ENCODE measurements at regions not wholly inside any gene's neighbourhood (a gene's known extent, or its start where the extent isn't known, plus 50 kb on each side); places are given as distances from the start of the nearest gene placed in this dataset.

- Histone ChIP-seq H3K36me3 (no peaks in the 10 kb centered on the region), H3K27me3 (ENCODE audit: low read depth) (no peaks in the 10 kb centered on the region), H3K9me3 (no peaks in the 10 kb centered on the region), H3K27ac (no peak overlapping the region), H3K4me3 (no peak overlapping the region), H3K4me1 (peaks cover 8% of the 10 kb centered on the region)
- intact Hi-C loops (cut with DNase I) = no loop called here
- TF ChIP-seq CTCF (IDR thresholded peaks at IDR 0.05) = no peak
- ATAC-seq (no peak), DNase-seq (no peak)
Observed at GRCh38 chr7:86958380-86958779, 101.1 kb downstream of the ELAPOR2 start.

GRCh38 chr7:86956567-86956966 is 102.9 kb downstream of the ELAPOR2 start:
- intact Hi-C loops (cut with DNase I) = no loop called here
- no peak for TF ChIP-seq CTCF (IDR thresholded peaks at IDR 0.05)

GRCh38 chr7:86955895-86956503 is 103.5 kb downstream of the ELAPOR2 start:
- Histone ChIP-seq H3K27ac (no peak overlapping the region), H3K9me3 (no peaks in the 10 kb centered on the region), H3K4me3 (no peak overlapping the region), H3K27me3 (ENCODE audit: low read depth) (no peaks in the 10 kb centered on the region), H3K4me1 (peaks cover 12% of the 10 kb centered on the region), H3K36me3 (no peaks in the 10 kb centered on the region)
- DNase-seq = no peak
- TF ChIP-seq CTCF (IDR thresholded peaks at IDR 0.05) = no peak
- intact Hi-C loops (cut with DNase I) = no loop called here
- ATAC-seq = no peak

More at GRCh38 chr7:86956567-86956966, 102.9 kb downstream of the ELAPOR2 start:
- Histone ChIP-seq H3K27ac (no peak overlapping the region), H3K9me3 (no peaks in the 10 kb centered on the region), H3K4me1 (peaks cover 12% of the 10 kb centered on the region), H3K36me3 (no peaks in the 10 kb centered on the region), H3K4me3 (no peak overlapping the region), H3K27me3 (ENCODE audit: low read depth) (no peaks in the 10 kb centered on the region)
- no peak for DNase-seq
- ATAC-seq = no peak

GRCh38 chr7:86954971-86955370 is 104.5 kb downstream of the ELAPOR2 start:
- no peaks in the 10 kb centered on the region for H3K27me3 ChIP-seq (ENCODE audit: low read depth)
- peaks cover 12% of the 10 kb centered on the region for H3K4me1 ChIP-seq
- H3K36me3 ChIP-seq = no peaks in the 10 kb centered on the region
- DNase-seq = no peak
- intact Hi-C loops (cut with DNase I) = no loop called here
- ATAC-seq = no peak
- TF ChIP-seq CTCF (IDR thresholded peaks at IDR 0.05) = no peak
- no peak overlapping the region for H3K27ac ChIP-seq
- no peaks in the 10 kb centered on the region for H3K9me3 ChIP-seq
- H3K4me3 ChIP-seq = no peak overlapping the region

GRCh38 chr7:86953653-86954336 is 105.7 kb downstream of the ELAPOR2 start:
- intact Hi-C loops (cut with DNase I) = no loop called here
- Histone ChIP-seq H3K36me3 (no peaks in the 10 kb centered on the region), H3K4me1 (peaks cover 12% of the 10 kb centered on the region), H3K27me3 (ENCODE audit: low read depth) (no peaks in the 10 kb centered on the region), H3K27ac (no peak overlapping the region), H3K9me3 (no peaks in the 10 kb centered on the region), H3K4me3 (no peak overlapping the region)
- ATAC-seq (peak; percentile 81 to 93), DNase-seq (no peak)
- TF ChIP-seq CTCF (IDR thresholded peaks at IDR 0.05) = no peak
